ENCODE measurements at regions not wholly inside any gene's neighbourhood (a gene's known extent, or its start where the extent isn't known, plus 50 kb on each side); places are given as distances from the start of the nearest gene placed in this dataset.

DNA sequence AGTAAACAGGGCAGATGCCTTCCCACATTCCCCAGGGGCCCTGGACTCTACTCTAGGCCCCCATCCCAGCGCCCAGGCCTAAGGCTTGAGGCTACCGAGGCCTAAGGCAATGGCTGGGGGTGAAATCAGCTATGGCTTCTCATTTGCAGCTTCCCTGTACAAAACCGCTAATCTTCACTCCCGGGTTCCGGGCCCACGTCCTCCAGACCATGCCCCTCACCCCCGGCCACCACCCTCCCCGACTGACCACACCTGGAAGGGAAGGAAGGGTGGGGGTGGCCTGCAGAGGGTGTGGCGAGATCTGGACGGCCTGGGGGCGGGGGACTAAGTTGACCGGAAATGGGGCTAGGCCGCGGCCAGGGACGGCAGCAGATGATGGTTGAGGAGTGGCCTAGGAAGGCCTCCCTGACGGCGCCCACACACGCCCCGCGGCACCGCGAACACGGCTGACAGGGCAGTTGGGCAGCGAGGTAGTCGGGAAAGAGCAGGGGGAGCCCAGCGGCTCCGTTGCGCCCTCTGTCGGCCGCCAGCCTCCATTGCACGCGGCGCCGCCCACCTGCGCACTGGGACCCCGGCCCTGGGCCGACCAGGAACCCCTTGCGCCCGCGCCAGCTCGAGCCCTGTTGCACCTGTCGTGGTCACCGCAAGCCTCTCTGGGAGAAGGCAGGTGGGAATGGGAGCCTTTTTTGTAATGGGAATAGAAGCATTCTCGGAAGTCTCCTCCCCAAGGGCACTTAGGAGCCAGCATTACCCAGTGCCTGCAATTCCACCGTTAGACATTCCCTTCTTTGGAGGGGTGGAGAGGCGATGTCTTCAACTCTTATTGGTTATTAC is 95.9 kb upstream of the CALM2 start:
- TF ChIP-seq POLR2AphosphoS5 (IDR thresholded peaks at IDR 0.05; ENCODE audit: insufficient read depth, low read depth, low read length) (peak; percentile 77), POLR2A (IDR thresholded peaks at IDR 0.05; ENCODE audit: low read depth, low read length) (no peak), CTCF (IDR thresholded peaks at IDR 0.05; ENCODE audit: extremely low read depth in 1 of 2, insufficient read depth in 1 of 2, low read depth in 1 of 2, low read length in 2 of 2) (peak; percentile 96 to 99), EZH2 (IDR thresholded peaks at IDR 0.05; ENCODE audit: borderline replicate concordance, low read depth, low read length, severe bottlenecking) (no peak), GATA2 (IDR thresholded peaks at IDR 0.05; ENCODE audit: insufficient read depth, insufficient read length, low read depth, low read length) (no peak), MYC (IDR thresholded peaks at IDR 0.05; ENCODE audit: low read depth, low read length) (no peak), FOS (IDR thresholded peaks at IDR 0.05; ENCODE audit: borderline replicate concordance, insufficient read depth, low read length) (no peak), JUN (IDR thresholded peaks at IDR 0.05; ENCODE audit: borderline replicate concordance, insufficient read depth, insufficient read length, low read depth) (no peak)
- TF ChIP-seq, protein P1, sequence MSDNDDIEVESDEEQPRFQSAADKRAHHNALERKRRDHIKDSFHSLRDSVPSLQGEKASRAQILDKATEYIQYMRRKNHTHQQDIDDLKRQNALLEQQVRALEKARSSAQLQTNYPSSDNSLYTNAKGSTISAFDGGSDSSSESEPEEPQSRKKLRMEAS (IDR thresholded peaks at IDR 0.05; ENCODE audit: insufficient read depth, insufficient read length) = no peak
